ENCODE measurements at regions not wholly inside any gene's neighbourhood (a gene's known extent, or its start where the extent isn't known, plus 50 kb on each side); places are given as distances from the start of the nearest gene placed in this dataset.

DNA sequence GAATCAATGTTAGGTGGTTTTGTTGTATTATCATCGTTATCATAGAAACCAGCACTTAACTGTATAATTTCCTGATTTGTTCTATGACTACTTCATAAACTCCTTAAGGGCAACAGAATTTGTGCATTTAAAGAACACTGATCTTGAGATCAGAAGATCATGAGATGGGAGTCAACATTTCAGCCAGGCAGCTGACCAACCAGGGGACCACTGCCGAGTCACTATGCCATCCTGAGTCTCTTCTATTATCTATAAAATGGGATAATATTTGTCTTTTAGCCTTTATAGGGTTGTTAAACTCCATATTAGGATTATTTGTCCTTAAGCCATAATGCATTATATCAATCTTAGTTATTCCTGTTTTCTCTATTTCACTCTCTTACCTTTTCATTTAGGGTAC lies 261.7 kb downstream of the GPAM start:
- TF ChIP-seq POLR2A (IDR thresholded peaks at IDR 0.05) (no peak), CTCF (IDR thresholded peaks at IDR 0.05) (no peak)
